K562 (cell line): ENCODE measurements at regions not wholly inside any gene's neighbourhood (a gene's known extent, or its start where the extent isn't known, plus 50 kb on each side); places are given as distances from the start of the nearest gene placed in this dataset.

ENCODE experiments used
- ATAC-seq: fragments of 200-7000 bp; cut with Tn5 transposase; 3 replicates; pipeline ENCODE4 v1.9.1; 2020; ENCODE audit warnings: moderate library complexity
- BruUV-seq: library from RNA; stranded (reverse); fragments of 400-500 nt; replicated peaks from 2 replicates; lab custom pipeline; 2021; lab: Mats Ljungman, UMichigan
- CTCF ChIA-PET: fragments of 300-600 bp; formaldehyde crosslinking; extraction: SDS; loops from one replicate; lab custom pipeline; 2021; ENCODE audit warnings: low intra/inter-chr PET ratio; lab: Yijun Ruan, JAX
- POLR2A ChIA-PET: fragments of 300-600, 350-650 bp; sonication (Branson Sonifier 250); formaldehyde crosslinking; extraction: SDS; loops from one replicate; lab custom pipeline; 2021; ENCODE audit warnings: antibody characterized with exemption, inconsistent platforms; lab: Yijun Ruan, JAX
- DNase-seq, 4 experiments: peaks; one replicate each; pipeline versions ENCODE4 v3.0.0 to v3.0.0-alpha.2; 2011 to 2018; ENCODE audit warnings: low spot score in 3 of 4, mixed read lengths in 3 of 4; ENCODE audit errors: extremely low read depth in 1 of 4
- FAIRE-seq: peaks from 2 replicates; lab custom pipeline; 2011; peaks lifted over from hg19 to GRCh38; lab: Jason Lieb, UNC
- H2AFZ ChIP-seq: 2 replicates; pipeline ENCODE4 v1.6.0; 2011; ENCODE audit warnings: low read depth, low read length, control low read depth, inconsistent platforms
- H3K27ac ChIP-seq: fragments of 200-600 bp; 3 replicates; pipeline ENCODE4 v1.8.0; 2011; ENCODE audit warnings: low read depth, mild to moderate bottlenecking, control low read depth, inconsistent platforms, low read length, moderate library complexity, mixed read lengths; ENCODE audit errors: extremely low read depth
- H3K27me3 ChIP-seq, 2 experiments: fragments of 300-600 bp in 1 of 2; 2 replicates in 1 of 2; 3 replicates in 1 of 2; pipeline versions ENCODE4 v1.6.0 to v1.8.0; 2011; ENCODE audit warnings: inconsistent platforms in 2 of 2, low read length in 2 of 2, mild to moderate bottlenecking in 1 of 2, mixed read lengths in 1 of 2, moderate library complexity in 1 of 2; ENCODE audit not compliant: control insufficient read depth in 2 of 2, insufficient read depth in 2 of 2
- H3K36me3 ChIP-seq: fragments of 300-600 bp; 3 replicates; pipeline ENCODE4 v1.8.0; 2011; ENCODE audit warnings: mild to moderate bottlenecking, low read length, inconsistent platforms; ENCODE audit not compliant: control insufficient read depth, insufficient read depth
- H3K4me1 ChIP-seq, 2 experiments: fragments of 200-600 bp in 1 of 2; replicated peaks in 1 of 2; 2 replicates in 1 of 2; 3 replicates in 1 of 2; pipeline versions ENCODE4 v1.5.1 to v1.8.0; 2011; ENCODE audit warnings: inconsistent platforms in 2 of 2, low read length in 2 of 2, mild to moderate bottlenecking in 1 of 2, mixed read lengths in 1 of 2, moderate library complexity in 1 of 2; ENCODE audit not compliant: control insufficient read depth in 2 of 2, insufficient read depth in 2 of 2
- H3K4me2 ChIP-seq: 2 replicates; pipeline ENCODE4 v1.6.1; 2011; ENCODE audit warnings: low read length, control low read depth, inconsistent platforms, mixed read lengths; ENCODE audit not compliant: insufficient read depth
- H3K4me3 ChIP-seq: fragments of 200-600 bp; sonication (generic), shearing (Covaris generic); 2 replicates; pipeline ENCODE4 v1.5.1; 2016; ENCODE audit warnings: control low read depth, inconsistent platforms
- H3K79me2 ChIP-seq: fragments of 200-600 bp; 3 replicates; pipeline ENCODE4 v1.8.0; 2011; ENCODE audit warnings: low read length, inconsistent platforms; ENCODE audit not compliant: control insufficient read depth, insufficient read depth
- H3K9ac ChIP-seq, 2 experiments: 2 replicates each; pipeline versions ENCODE4 v1.6.0 to v1.6.1; 2011; ENCODE audit warnings: low read depth in 2 of 2, low read length in 2 of 2, control low read depth in 1 of 2, inconsistent platforms in 1 of 2, mild to moderate bottlenecking in 1 of 2, mixed read lengths in 1 of 2; ENCODE audit not compliant: insufficient read depth in 1 of 2
- H3K9me1 ChIP-seq: one replicate; pipeline ENCODE4 v1.6.0; 2011; ENCODE audit warnings: inconsistent platforms, mild to moderate bottlenecking, low read length, moderate library complexity; ENCODE audit not compliant: control insufficient read depth, insufficient read depth
- H3K9me3 ChIP-seq: replicated peaks from 2 replicates; pipeline ENCODE4 v1.5.1; 2011; ENCODE audit warnings: low read depth, low read length, inconsistent platforms; ENCODE audit not compliant: control insufficient read depth, insufficient read depth
- H4K20me1 ChIP-seq: replicated peaks from 2 replicates; pipeline ENCODE4 v1.6.1; 2011; ENCODE audit warnings: low read length, inconsistent platforms, mixed read lengths; ENCODE audit not compliant: control insufficient read depth, insufficient read depth
- TSHZ1 ChIP-seq: fragments of 250-450 bp; sonication (Bioruptor Pico); IDR thresholded peaks from 2 replicates; pipeline ENCODE4 v1.4.0; 2020; ENCODE audit warnings: mild to moderate bottlenecking, moderate library complexity
- whole genome bisulfite sequencing: fragments of 100-300 bp; shearing (Covaris generic); methylation state at CpG from one replicate; pipeline ENCODE4 v1.1.6; 2016; ENCODE audit warnings: low coverage, mixed read lengths; ENCODE audit not compliant: insufficient coverage; ENCODE audit errors: missing lambda C conversion rate; 5-methylcytosine and 5-hydroxymethylcytosine counted together
- in situ Hi-C: fragments of 300-500 bp; cut with MboI; formaldehyde crosslinking; loops from 4 replicates; pipeline ENCODE4 v1.15.0; 2018; ENCODE audit warnings: inconsistent platforms, mixed read lengths
- intact Hi-C: fragments of 100-400 bp; cut with micrococcal nuclease; formaldehyde crosslinking; loops from 2 replicates; pipeline ENCODE4 v1.14.2; 2022

GRCh38 chr5:20680718-20681302, 692.8 kb upstream of the CDH18 start:
- intact Hi-C loops (no loop called here), in situ Hi-C loops (no loop called here)
- Histone ChIP-seq H3K4me2 (no peak overlapping the region), H3K79me2 (no peaks in the 10 kb centered on the region), H3K4me3 (no peak overlapping the region), H3K9ac (no peak overlapping the region), H3K27ac (no peak overlapping the region; the same call in 2 of the 3 replicates), H3K9me3 (no peaks in the 10 kb centered on the region; the same call in 1 of the 2 replicates), H3K9me1 (no peaks in the 10 kb centered on the region), H2AFZ (no peak overlapping the region), H4K20me1 (no peaks in the 10 kb centered on the region), H3K27me3 (no peaks in the 10 kb centered on the region), H3K36me3 (no peaks in the 10 kb centered on the region), H3K4me1 (no peaks in the 10 kb centered on the region)
- FAIRE-seq (no peak), ATAC-seq (no peak), DNase-seq (peak in 1 of 4 experiments; percentile 12)
- TF ChIP-seq TSHZ1 (CRISPR knock-in tag): no peak
- CTCF ChIA-PET: no interaction called here
- WGBS: 2% methylated on average over 5 of the region's 5 CpGs
- POLR2A ChIA-PET: no interaction called here
- BruUV-seq: no TSS peak
